GM18508 (cell line): ENCODE measurements at regions not wholly inside any gene's neighbourhood (a gene's known extent, or its start where the extent isn't known, plus 50 kb on each side); places are given as distances from the start of the nearest gene placed in this dataset.
A peak's percentile ranks its signal among the peaks of the same experiment; 100 is the strongest.

ENCODE experiments used
- ATAC-seq: cut with Tn5 transposase; IDR thresholded peaks from one replicate; pipeline ENCODE4 v1.9.1; 2021; ENCODE audit warnings: moderate number of reproducible peaks; ENCODE audit not compliant: insufficient read depth, unreplicated experiment

GRCh38 chr18:45167631-45168280 is 447.5 kb upstream of the SLC14A2 start:
- no peak for ATAC-seq

GRCh38 chr18:45168866-45169600 is 446.2 kb upstream of the SLC14A2 start:
- ATAC-seq, result no peak

GRCh38 chr18:45169610-45170009 is 445.7 kb upstream of the SLC14A2 start:
- ATAC-seq, result no peak

GRCh38 chr18:45171679-45172191 is 443.5 kb upstream of the SLC14A2 start:
- ATAC-seq, result no peak

GRCh38 chr18:45173327-45173726 is 441.9 kb upstream of the SLC14A2 start:
- ATAC-seq, result no peak

GRCh38 chr18:45173799-45174519 is 441.3 kb upstream of the SLC14A2 start:
- ATAC-seq, result peak; percentile 92

GRCh38 chr18:45174629-45175136 is 440.6 kb upstream of the SLC14A2 start:
- no peak for ATAC-seq

GRCh38 chr18:45175511-45175910 is 439.8 kb upstream of the SLC14A2 start:
- no peak for ATAC-seq

- ATAC-seq, result no peak
These were observed 428.4 kb upstream of the SLC14A2 start for GRCh38 chr18:45186832-45187231.

GRCh38 chr18:45191795-45192194 is 423.5 kb upstream of the SLC14A2 start:
- no peak for ATAC-seq

- peak; percentile 95 for ATAC-seq
These were observed 417.7 kb upstream of the SLC14A2 start for GRCh38 chr18:45197526-45197970.

GRCh38 chr18:45198526-45198925 is 416.8 kb upstream of the SLC14A2 start:
- ATAC-seq, result no peak

GRCh38 chr18:45201029-45201428 is 414.2 kb upstream of the SLC14A2 start:
- ATAC-seq, result no peak

GRCh38 chr18:45201489-45201888 is 413.8 kb upstream of the SLC14A2 start:
- ATAC-seq, result no peak

GRCh38 chr18:45202061-45202460 is 413.2 kb upstream of the SLC14A2 start:
- no peak for ATAC-seq

- ATAC-seq, result no peak
These were observed 411.6 kb upstream of the SLC14A2 start for GRCh38 chr18:45203677-45204076.

GRCh38 chr18:45207328-45207727 is 407.9 kb upstream of the SLC14A2 start:
- ATAC-seq, result no peak

- ATAC-seq, result no peak
These were observed 407.1 kb upstream of the SLC14A2 start for GRCh38 chr18:45208164-45208563.

- peak; percentile 98 for ATAC-seq
These were observed 402.9 kb upstream of the SLC14A2 start for GRCh38 chr18:45212181-45213039.

- ATAC-seq, result no peak
These were observed 402.3 kb upstream of the SLC14A2 start for GRCh38 chr18:45213040-45213333.
